Endodermal cell (in vitro differentiated cells): ENCODE measurements at regions not wholly inside any gene's neighbourhood (a gene's known extent, or its start where the extent isn't known, plus 50 kb on each side); places are given as distances from the start of the nearest gene placed in this dataset.

Source experiments
- DNase-seq: peaks from one replicate; pipeline ENCODE4 v3.0.0-alpha.2; 2017
- H3K27ac ChIP-seq: 2 replicates; pipeline ENCODE4 v1.5.1; 2013; ENCODE audit warnings: mild to moderate bottlenecking, low read depth, low read length, moderate library complexity
- H3K27me3 ChIP-seq: 2 replicates; pipeline ENCODE4 v1.6.1; 2013; ENCODE audit warnings: mild to moderate bottlenecking, low read length, moderate library complexity; ENCODE audit not compliant: insufficient read depth, control insufficient read depth, poor library complexity, severe bottlenecking
- H3K36me3 ChIP-seq: 2 replicates; pipeline ENCODE4 v1.7.0; 2013; ENCODE audit warnings: mild to moderate bottlenecking, low read length, moderate library complexity; ENCODE audit not compliant: control insufficient read depth, insufficient read depth
- H3K4me1 ChIP-seq: one replicate; pipeline ENCODE4 v1.7.0; 2013; ENCODE audit warnings: low read length; ENCODE audit not compliant: control insufficient read depth, insufficient read depth
- H3K4me3 ChIP-seq: 2 replicates; pipeline ENCODE4 v1.5.1; 2013; ENCODE audit warnings: mild to moderate bottlenecking, low read length, moderate library complexity
- H3K9ac ChIP-seq: 2 replicates; pipeline ENCODE4 v1.6.1; 2013; ENCODE audit warnings: mild to moderate bottlenecking, low read length, moderate library complexity; ENCODE audit not compliant: poor library complexity, severe bottlenecking; ENCODE audit errors: extremely low read depth
- H3K9me3 ChIP-seq: 2 replicates; pipeline ENCODE4 v1.6.1; 2013; ENCODE audit warnings: mild to moderate bottlenecking, low read length, moderate library complexity; ENCODE audit not compliant: control insufficient read depth
- H3K27ac Mint-ChIP-seq: 2 replicates; pipeline ENCODE4 v1.8.0; 2020; ENCODE audit warnings: mixed read lengths
- H3K27me3 Mint-ChIP-seq: 2 replicates; pipeline ENCODE4 v1.8.0; 2021; ENCODE audit warnings: mild to moderate bottlenecking, mixed read lengths; ENCODE audit not compliant: insufficient read depth
- H3K36me3 Mint-ChIP-seq: 2 replicates; pipeline ENCODE4 v1.8.0; 2020; ENCODE audit warnings: low read depth, mixed read lengths
- H3K4me1 Mint-ChIP-seq: 2 replicates; pipeline ENCODE4 v1.8.0; 2020; ENCODE audit warnings: mixed read lengths
- H3K4me3 Mint-ChIP-seq: 2 replicates; pipeline ENCODE4 v1.8.0; 2020; ENCODE audit warnings: mild to moderate bottlenecking, moderate library complexity, mixed read lengths
- H3K9me3 Mint-ChIP-seq: 2 replicates; pipeline ENCODE4 v1.8.0; 2020; ENCODE audit warnings: mild to moderate bottlenecking, mixed read lengths
- CTCF ChIP-seq: fragments of 200-600 bp; sonication (generic); conservative IDR thresholded peaks from 2 replicates; pipeline ENCODE4 v1.5.0; 2021; ENCODE audit warnings: antibody characterized with exemption, mild to moderate bottlenecking
- WGBS, 2 experiments: methylation state at CpG; one replicate each; pipeline versions ENCODE4 v1.1.5 to v1.1.7; 2013; ENCODE audit warnings: missing lambda C conversion rate in 2 of 2, mixed read lengths in 1 of 2; ENCODE audit not compliant: insufficient coverage in 1 of 2, insufficient read length in 1 of 2; 5-methylcytosine and 5-hydroxymethylcytosine counted together

GRCh38 chr3:162122405-162122804, 625.8 kb downstream of the OTOL1 start:
- Histone ChIP-seq H3K9ac (no peak overlapping the region), H3K9me3 (no peaks in the 10 kb centered on the region), H3K4me3 (no peak overlapping the region), H3K4me1 (no peaks in the 10 kb centered on the region), H3K36me3 (no peaks in the 10 kb centered on the region), H3K27me3 (no peaks in the 10 kb centered on the region), H3K27ac (no peak overlapping the region)
- H3K36me3 Mint-ChIP-seq: no peaks in the 10 kb centered on the region
- H3K9me3 Mint-ChIP-seq: no peaks in the 10 kb centered on the region
- H3K4me1 Mint-ChIP-seq: peaks cover 31% of the 10 kb centered on the region
- DNase-seq: no peak
- H3K4me3 Mint-ChIP-seq: no peak overlapping the region
- WGBS, 2 experiments: 100% methylated on average over 1 of the region's 1 CpG; no CpG with 5 or more reads in 1 of the 2 experiments
- H3K27me3 Mint-ChIP-seq: peaks cover 2% of the 10 kb centered on the region
- H3K27ac Mint-ChIP-seq: no peak overlapping the region
- TF ChIP-seq CTCF: no peak

- WGBS, 2 experiments: no CpG with 5 or more reads among the region's 1 CpG
- no peak overlapping the region for H3K27ac Mint-ChIP-seq
- H3K4me3 Mint-ChIP-seq: no peak overlapping the region
- no peak for DNase-seq
- Histone ChIP-seq H3K27me3 (no peaks in the 10 kb centered on the region), H3K9me3 (no peaks in the 10 kb centered on the region), H3K4me3 (no peak overlapping the region), H3K27ac (no peak overlapping the region), H3K9ac (no peak overlapping the region), H3K36me3 (no peaks in the 10 kb centered on the region), H3K4me1 (peaks cover 7% of the 10 kb centered on the region)
- peaks cover 2% of the 10 kb centered on the region for H3K27me3 Mint-ChIP-seq
- no peaks in the 10 kb centered on the region for H3K36me3 Mint-ChIP-seq
- H3K9me3 Mint-ChIP-seq: no peaks in the 10 kb centered on the region
- TF ChIP-seq CTCF: no peak
- peaks cover 30% of the 10 kb centered on the region for H3K4me1 Mint-ChIP-seq
Measured at GRCh38 chr3:162125790-162126189, 629.2 kb downstream of the OTOL1 start.

GRCh38 chr3:162130582-162130981, 634.0 kb downstream of the OTOL1 start:
- Histone ChIP-seq H3K9ac (no peak overlapping the region), H3K27me3 (no peaks in the 10 kb centered on the region), H3K9me3 (no peaks in the 10 kb centered on the region), H3K27ac (no peak overlapping the region), H3K4me1 (peaks cover 10% of the 10 kb centered on the region), H3K4me3 (no peak overlapping the region), H3K36me3 (no peaks in the 10 kb centered on the region)
- no peaks in the 10 kb centered on the region for H3K27me3 Mint-ChIP-seq
- H3K36me3 Mint-ChIP-seq: no peaks in the 10 kb centered on the region
- no peaks in the 10 kb centered on the region for H3K9me3 Mint-ChIP-seq
- H3K4me3 Mint-ChIP-seq: no peak overlapping the region
- DNase-seq: no peak
- 92% methylated on average over 3 of the region's 3 CpGs; no CpG with 5 or more reads in 1 of the 2 experiments for WGBS, 2 experiments
- peaks cover 27% of the 10 kb centered on the region for H3K4me1 Mint-ChIP-seq
- TF ChIP-seq CTCF: no peak
- H3K27ac Mint-ChIP-seq: no peak overlapping the region
